ENCODE measurements at regions not wholly inside any gene's neighbourhood (a gene's known extent, or its start where the extent isn't known, plus 50 kb on each side); places are given as distances from the start of the nearest gene placed in this dataset.

- intact Hi-C loops (cut with DNase I), result no loop called here
- no peak overlapping the region for H3K27ac ChIP-seq
- no peaks in the 10 kb centered on the region for H3K36me3 ChIP-seq
- no peak for DNase-seq
- no peak overlapping the region for H3K4me3 ChIP-seq
- no peaks in the 10 kb centered on the region for H3K27me3 ChIP-seq
- no peaks in the 10 kb centered on the region for H3K9me3 ChIP-seq
- H3K4me1 ChIP-seq, result no peaks in the 10 kb centered on the region
- 93 to 100% methylated on average over 1 of the region's 1 CpG for whole genome bisulfite sequencing, 2 donors
- TF ChIP-seq POLR2AphosphoS5 (IDR thresholded peaks at IDR 0.05) (no peak), CTCF (IDR thresholded peaks at IDR 0.05) (no peak), EP300 (IDR thresholded peaks at IDR 0.05) (no peak), POLR2A (IDR thresholded peaks at IDR 0.05) (no peak)
Measured at GRCh38 chr6:14582749-14583148, 465.2 kb downstream of the CD83 start.

- H3K27me3 ChIP-seq, result no peaks in the 10 kb centered on the region
- no peak overlapping the region for H3K4me3 ChIP-seq
- TF ChIP-seq POLR2AphosphoS5 (IDR thresholded peaks at IDR 0.05), result no peak
- TF ChIP-seq EP300 (IDR thresholded peaks at IDR 0.05), result no peak
- no peak for TF ChIP-seq CTCF (IDR thresholded peaks at IDR 0.05)
- no peak for TF ChIP-seq POLR2A (IDR thresholded peaks at IDR 0.05)
- H3K27ac ChIP-seq, result no peak overlapping the region
- H3K4me1 ChIP-seq, result no peaks in the 10 kb centered on the region
- H3K36me3 ChIP-seq, result no peaks in the 10 kb centered on the region
- H3K9me3 ChIP-seq, result no peaks in the 10 kb centered on the region
- DNase-seq, result no peak
- 61 to 66% methylated on average over 9 of the region's 9 CpGs for WGBS, 2 donors
- intact Hi-C loops (cut with DNase I), result no loop called here
Measured at GRCh38 chr6:14583826-14584225, 466.3 kb downstream of the CD83 start.

- WGBS, 2 donors, result 26 to 76% methylated on average over 5 of the region's 5 CpGs
- TF ChIP-seq EP300 (IDR thresholded peaks at IDR 0.05) (no peak), POLR2A (IDR thresholded peaks at IDR 0.05) (no peak), POLR2AphosphoS5 (IDR thresholded peaks at IDR 0.05) (no peak)
- no peak overlapping the region for H3K4me3 ChIP-seq
- no peaks in the 10 kb centered on the region for H3K27me3 ChIP-seq
- H3K4me1 ChIP-seq, result no peaks in the 10 kb centered on the region
- intact Hi-C loops (cut with DNase I), result no loop called here
- H3K36me3 ChIP-seq, result no peaks in the 10 kb centered on the region
- H3K9me3 ChIP-seq, result no peaks in the 10 kb centered on the region
- H3K27ac ChIP-seq, result no peak overlapping the region
- no peak for DNase-seq
Measured at GRCh38 chr6:14584450-14584849, 466.9 kb downstream of the CD83 start.

GRCh38 chr6:14585689-14586088, 468.1 kb downstream of the CD83 start:
- whole genome bisulfite sequencing, 2 donors, result 88 to 94% methylated on average over 1 of the region's 1 CpG
- Histone ChIP-seq H3K4me1 (no peaks in the 10 kb centered on the region), H3K36me3 (no peaks in the 10 kb centered on the region), H3K9me3 (no peaks in the 10 kb centered on the region), H3K4me3 (no peak overlapping the region), H3K27me3 (no peaks in the 10 kb centered on the region), H3K27ac (no peak overlapping the region)
- TF ChIP-seq POLR2AphosphoS5 (IDR thresholded peaks at IDR 0.05) (no peak), CTCF (IDR thresholded peaks at IDR 0.05) (no peak), EP300 (IDR thresholded peaks at IDR 0.05) (no peak), POLR2A (IDR thresholded peaks at IDR 0.05) (no peak)
- intact Hi-C loops (cut with DNase I), result no loop called here
- no peak for DNase-seq

- intact Hi-C loops (cut with DNase I), result no loop called here
- Histone ChIP-seq H3K36me3 (no peaks in the 10 kb centered on the region), H3K27ac (no peak overlapping the region), H3K27me3 (no peaks in the 10 kb centered on the region), H3K4me3 (no peak overlapping the region), H3K9me3 (no peaks in the 10 kb centered on the region), H3K4me1 (no peaks in the 10 kb centered on the region)
- TF ChIP-seq POLR2AphosphoS5 (IDR thresholded peaks at IDR 0.05) (no peak), CTCF (IDR thresholded peaks at IDR 0.05) (no peak), EP300 (IDR thresholded peaks at IDR 0.05) (no peak), POLR2A (IDR thresholded peaks at IDR 0.05) (no peak)
- no peak for DNase-seq
- 75 to 77% methylated on average over 6 of the region's 6 CpGs for WGBS, 2 donors
Measured at GRCh38 chr6:14589175-14589574, 471.6 kb downstream of the CD83 start.

Data from sigmoid colon (tissue), 6 donors.